GM12891 (cell line): ENCODE measurements at regions not wholly inside any gene's neighbourhood (a gene's known extent, or its start where the extent isn't known, plus 50 kb on each side); places are given as distances from the start of the nearest gene placed in this dataset.

Experiments used
- PAX5 ChIP-seq: IDR thresholded peaks from 2 replicates; pipeline ENCODE4 v1.6.1; 2011; ENCODE audit warnings: low read length, moderate library complexity, mild to moderate bottlenecking; ENCODE audit not compliant: insufficient read depth, severe bottlenecking
- POLR2A ChIP-seq: IDR thresholded peaks from 2 replicates; pipeline ENCODE4 v1.6.1; 2011; ENCODE audit warnings: low read depth, low read length, control low read depth
- POLR2AphosphoS5 ChIP-seq: IDR thresholded peaks from 2 replicates; pipeline ENCODE4 v1.6.1; 2011; ENCODE audit warnings: low read depth, low read length, control low read depth
- SPI1 ChIP-seq: IDR thresholded peaks from 2 replicates; pipeline ENCODE4 v1.6.1; 2011; ENCODE audit warnings: low read depth, low read length, control low read depth
- TAF1 ChIP-seq: IDR thresholded peaks from 2 replicates; pipeline ENCODE4 v1.6.1; 2011; ENCODE audit warnings: low read depth, low read length, control low read depth

DNA sequence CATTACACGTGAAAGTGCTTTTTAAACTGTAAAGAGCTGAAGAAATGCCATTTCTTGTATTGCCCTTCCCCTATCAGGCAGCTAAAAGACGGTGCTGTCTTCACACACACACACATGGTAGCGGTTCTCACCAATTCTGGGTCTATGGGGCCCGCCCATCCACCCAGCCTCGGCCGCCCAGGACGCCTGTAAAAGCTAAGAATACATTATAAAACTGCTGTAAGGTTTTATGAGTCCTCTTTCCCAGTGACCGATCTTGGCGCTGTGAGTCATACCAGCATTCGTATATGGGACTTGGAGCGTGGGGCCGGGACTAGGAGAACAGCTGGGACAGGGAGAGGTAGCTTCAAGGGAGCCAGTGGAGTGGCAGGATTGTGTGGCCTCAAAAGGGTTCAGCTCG, 149.7 kb upstream of the CADM1 start:
- TF ChIP-seq POLR2A (no peak), POLR2AphosphoS5 (no peak), SPI1 (no peak), TAF1 (no peak), PAX5 (no peak)
